NCI-H2171 (cell line): ENCODE measurements at regions not wholly inside any gene's neighbourhood (a gene's known extent, or its start where the extent isn't known, plus 50 kb on each side); places are given as distances from the start of the nearest gene placed in this dataset.
"Not testable (repeated sequence)": the region's sequence is repeated elsewhere in the genome, so short reads cannot be mapped to it uniquely, and the experiment has no call there.

ENCODE experiments used
- DNase-seq: peaks from one replicate; lab custom pipeline; 2025; lab: John Stamatoyannopoulos, UW

- peak; percentile 84 for DNase-seq
These were observed 292.1 kb upstream of the NRXN1 start for GRCh38 chr2:51324051-51324450.

- DNase-seq: no peak
These were observed 290.7 kb upstream of the NRXN1 start for GRCh38 chr2:51322613-51323012.

GRCh38 chr2:51304311-51304710 is 272.4 kb upstream of the NRXN1 start:
- DNase-seq: no peak

- no peak for DNase-seq
These were observed 269.4 kb upstream of the NRXN1 start for GRCh38 chr2:51301381-51301780.

- no peak for DNase-seq
These were observed 267.4 kb upstream of the NRXN1 start for GRCh38 chr2:51299370-51299769.

GRCh38 chr2:51297488-51297887 is 265.6 kb upstream of the NRXN1 start:
- no peak for DNase-seq

GRCh38 chr2:51293566-51294200 is 261.8 kb upstream of the NRXN1 start:
- no peak for DNase-seq

GRCh38 chr2:51291762-51292551 is 260.0 kb upstream of the NRXN1 start:
- DNase-seq: no peak

- DNase-seq: no peak
These were observed 258.8 kb upstream of the NRXN1 start for GRCh38 chr2:51290725-51291124.

GRCh38 chr2:51289045-51289444 is 257.1 kb upstream of the NRXN1 start:
- DNase-seq: no peak

GRCh38 chr2:51268191-51268590 is 236.3 kb upstream of the NRXN1 start:
- no peak for DNase-seq

GRCh38 chr2:51265539-51265938 is 233.6 kb upstream of the NRXN1 start:
- no peak for DNase-seq

- DNase-seq: no peak
These were observed 232.0 kb upstream of the NRXN1 start for GRCh38 chr2:51263951-51264350.

GRCh38 chr2:51263101-51263500 is 231.2 kb upstream of the NRXN1 start:
- DNase-seq: not testable (repeated sequence)

GRCh38 chr2:51258301-51258700 is 226.4 kb upstream of the NRXN1 start:
- no peak for DNase-seq

- DNase-seq: no peak
These were observed 224.8 kb upstream of the NRXN1 start for GRCh38 chr2:51256736-51257135.

- DNase-seq: no peak
These were observed 219.4 kb upstream of the NRXN1 start for GRCh38 chr2:51251356-51251755.

- DNase-seq: no peak
These were observed 215.4 kb upstream of the NRXN1 start for GRCh38 chr2:51247252-51247805.

- no peak for DNase-seq
These were observed 212.1 kb upstream of the NRXN1 start for GRCh38 chr2:51243892-51244535.

- no peak for DNase-seq
These were observed 205.8 kb upstream of the NRXN1 start for GRCh38 chr2:51237626-51238271.

GRCh38 chr2:51232027-51232426 is 200.1 kb upstream of the NRXN1 start:
- no peak for DNase-seq

GRCh38 chr2:51231071-51231470 is 199.1 kb upstream of the NRXN1 start:
- DNase-seq: no peak
